Kidney epithelial cell (primary cell): ENCODE measurements at regions not wholly inside any gene's neighbourhood (a gene's known extent, or its start where the extent isn't known, plus 50 kb on each side); places are given as distances from the start of the nearest gene placed in this dataset.

Experiments used
- DNase-seq: peaks from one replicate; pipeline ENCODE4 v3.0.0-alpha.2; 2010; ENCODE audit warnings: low read depth
- H3K27me3 ChIP-seq: 2 replicates; pipeline ENCODE4 v1.6.0; 2011; ENCODE audit warnings: low read length; ENCODE audit not compliant: control insufficient read depth, insufficient read depth
- H3K36me3 ChIP-seq: 2 replicates; pipeline ENCODE4 v1.5.1; 2011; ENCODE audit warnings: low read length; ENCODE audit not compliant: control insufficient read depth, insufficient read depth
- H3K4me3 ChIP-seq: 2 replicates; pipeline ENCODE4 v1.5.1; 2011; ENCODE audit warnings: low read depth, mild to moderate bottlenecking, control low read depth, low read length
- CTCF ChIP-seq: IDR thresholded peaks from 2 replicates; pipeline ENCODE4 v1.5.1; 2011; ENCODE audit warnings: mild to moderate bottlenecking, moderate library complexity, low read length, control low read depth, inconsistent platforms; ENCODE audit not compliant: insufficient read depth, poor library complexity, severe bottlenecking

DNA sequence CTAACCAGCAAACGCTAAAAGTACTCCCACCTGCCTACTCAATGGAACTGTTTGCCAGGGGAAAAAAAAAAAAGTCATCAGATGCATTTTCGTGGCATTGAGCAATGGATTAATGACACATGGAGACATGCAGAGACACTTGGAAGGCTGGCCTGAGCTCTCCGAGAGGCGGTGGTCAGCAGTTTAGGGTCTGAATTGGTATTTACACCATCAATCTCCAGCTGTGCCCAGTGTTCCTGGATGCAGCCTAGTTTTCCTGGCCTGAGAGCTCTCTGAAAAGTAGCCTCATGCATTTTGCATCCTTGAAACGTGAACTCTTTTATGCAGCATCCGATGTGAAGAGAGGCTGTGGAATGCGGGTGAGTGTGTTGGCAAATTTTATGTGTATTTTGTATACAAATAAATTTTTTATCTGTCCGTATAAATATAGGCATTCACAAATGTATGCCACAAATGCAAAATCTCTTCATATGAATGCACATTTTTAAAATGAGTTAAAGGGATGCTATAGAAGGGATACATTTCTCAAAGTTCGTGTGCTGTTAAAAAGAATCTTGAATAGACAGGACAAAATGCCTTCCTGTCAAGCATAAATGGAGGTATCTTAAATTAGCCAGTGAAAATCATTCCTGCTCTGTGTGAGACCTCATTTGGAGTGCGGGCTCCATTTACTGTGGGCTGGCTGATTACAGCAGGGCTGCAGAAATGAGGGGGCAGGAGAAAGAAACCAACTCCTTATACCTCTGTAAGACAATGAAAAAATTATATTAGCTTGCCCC, 137.7 kb upstream of the PFKP start:
- TF ChIP-seq CTCF = no peak
- DNase-seq = no peak
- Histone ChIP-seq H3K27me3 (no peaks in the 10 kb centered on the region), H3K36me3 (no peaks in the 10 kb centered on the region), H3K4me3 (no peak overlapping the region)

DNA sequence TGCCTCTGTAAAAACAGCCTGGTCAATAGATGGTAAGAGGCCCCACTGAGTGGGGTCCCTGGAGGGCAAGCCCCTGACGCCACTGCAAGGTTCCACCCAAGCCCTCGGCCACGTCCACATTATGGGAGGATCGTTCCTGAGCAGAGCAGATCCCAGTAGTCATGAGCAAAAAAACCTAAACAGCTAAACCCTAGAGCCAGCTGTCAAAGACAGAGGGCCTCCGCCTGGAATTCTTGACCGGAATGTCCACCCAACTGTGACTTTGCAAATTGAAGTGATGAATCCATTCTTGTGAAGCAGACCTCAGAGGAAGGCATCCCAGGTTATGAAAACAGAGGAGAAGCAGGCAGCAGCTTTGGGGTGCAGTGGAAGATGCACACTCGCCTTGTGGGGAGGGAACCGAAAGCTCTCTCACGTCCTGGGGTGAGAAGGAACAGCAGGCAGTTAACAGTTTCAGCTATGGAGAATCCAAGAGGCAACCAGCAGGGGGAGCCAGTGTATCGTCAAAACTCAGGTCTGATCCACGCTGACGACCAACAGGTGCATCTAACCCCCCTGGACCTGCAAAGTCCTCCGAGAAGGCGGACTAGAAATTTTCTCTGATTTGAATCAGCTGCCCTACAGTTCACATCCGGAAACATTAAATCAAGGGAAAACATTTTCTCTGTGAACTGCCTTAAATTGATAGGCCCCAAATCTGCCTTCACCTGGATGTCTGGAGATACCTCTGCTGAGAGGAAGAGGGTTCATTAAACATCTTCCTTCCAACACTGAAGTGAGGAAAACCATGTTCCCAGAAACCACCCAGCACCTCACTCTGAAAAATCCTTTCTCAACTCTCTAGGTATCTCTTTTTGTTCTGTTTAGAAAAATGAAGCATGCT, 139.1 kb upstream of the PFKP start:
- H3K27me3 ChIP-seq = no peaks in the 10 kb centered on the region
- H3K36me3 ChIP-seq = no peaks in the 10 kb centered on the region
- DNase-seq = peak; percentile 26
- no peak overlapping the region for H3K4me3 ChIP-seq
- TF ChIP-seq CTCF = peak; percentile 84

- no peak for TF ChIP-seq CTCF
- H3K4me3 ChIP-seq = no peak overlapping the region
- no peak for DNase-seq
- H3K36me3 ChIP-seq = no peaks in the 10 kb centered on the region
- no peaks in the 10 kb centered on the region for H3K27me3 ChIP-seq
Measured at GRCh38 chr10:2926918-2927660, 140.3 kb upstream of the PFKP start.

GRCh38 chr10:2925631-2926030, 141.7 kb upstream of the PFKP start:
- no peak for TF ChIP-seq CTCF
- H3K27me3 ChIP-seq = no peaks in the 10 kb centered on the region
- H3K4me3 ChIP-seq = no peak overlapping the region
- DNase-seq = no peak
- H3K36me3 ChIP-seq = no peaks in the 10 kb centered on the region

DNA sequence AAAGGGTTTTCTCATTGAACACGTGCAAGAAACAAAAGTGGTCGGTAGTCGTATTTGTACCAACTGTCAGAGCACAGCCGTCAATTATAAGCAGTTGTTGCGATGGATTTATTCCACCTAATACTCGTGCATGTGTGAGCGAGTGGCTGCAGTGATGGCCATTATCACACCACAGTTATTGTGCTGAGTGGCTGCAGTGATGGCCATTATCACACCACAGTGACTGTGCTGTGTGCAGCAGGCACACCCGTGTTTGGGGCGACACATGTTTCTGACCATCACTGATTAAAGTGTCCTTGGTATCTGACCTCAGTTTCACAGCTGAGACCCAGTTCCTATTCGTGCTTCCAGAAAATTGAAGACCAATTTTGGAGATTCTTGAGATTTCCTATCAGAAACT, 142.9 kb upstream of the PFKP start:
- no peak for TF ChIP-seq CTCF
- Histone ChIP-seq H3K27me3 (no peaks in the 10 kb centered on the region), H3K4me3 (no peak overlapping the region), H3K36me3 (no peaks in the 10 kb centered on the region)
- DNase-seq = no peak
